ENCODE measurements at regions not wholly inside any gene's neighbourhood (a gene's known extent, or its start where the extent isn't known, plus 50 kb on each side); places are given as distances from the start of the nearest gene placed in this dataset.

GRCh38 chr4:29014555-29014954 is 1705.6 kb upstream of the PCDH7 start:
- TF ChIP-seq CTCF (IDR thresholded peaks at IDR 0.05) (no peak), ZFX (IDR thresholded peaks at IDR 0.05; ENCODE audit: borderline replicate concordance) (no peak)
